ENCODE measurements at regions not wholly inside any gene's neighbourhood (a gene's known extent, or its start where the extent isn't known, plus 50 kb on each side); places are given as distances from the start of the nearest gene placed in this dataset.

DNA sequence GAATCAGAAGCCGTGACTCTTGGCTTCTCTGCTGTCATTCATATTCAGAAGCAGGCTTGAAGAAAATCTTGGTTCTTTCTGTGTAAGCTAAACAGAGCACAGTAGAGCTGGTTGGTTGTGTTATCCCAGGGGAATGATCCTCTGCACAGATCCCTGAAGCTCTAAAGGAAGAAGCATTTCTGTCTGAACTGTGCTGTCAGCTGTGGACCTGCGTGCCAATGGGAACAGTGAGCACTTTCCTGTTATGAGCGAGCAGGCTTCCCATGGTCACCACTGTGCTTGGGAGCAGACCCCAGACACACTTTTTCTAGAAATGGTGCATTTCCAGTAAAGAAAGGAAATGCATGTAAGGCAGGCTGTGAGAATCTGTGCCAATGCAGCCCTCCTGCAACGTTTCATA lies 490.2 kb downstream of the EPM2A start:
- intact Hi-C loops (cut with DNase I), result no loop called here
- TF ChIP-seq POLR2AphosphoS5 (IDR thresholded peaks at IDR 0.05; ENCODE audit: insufficient read depth in 1 of 2, low read depth in 1 of 2), result no peak
- TF ChIP-seq POLR2A (IDR thresholded peaks at IDR 0.05), result no peak
- no peak for TF ChIP-seq CTCF (IDR thresholded peaks at IDR 0.05)
- Histone ChIP-seq H3K27ac (no peak overlapping the region), H3K9me3 (no peaks in the 10 kb centered on the region), H3K4me1 (peaks cover 6% of the 10 kb centered on the region), H3K27me3 (no peaks in the 10 kb centered on the region), H3K4me3 (no peak overlapping the region), H3K36me3 (no peaks in the 10 kb centered on the region)
- DNase-seq (ENCODE audit: extremely low spot score in 2 of 2), result no peak

DNA sequence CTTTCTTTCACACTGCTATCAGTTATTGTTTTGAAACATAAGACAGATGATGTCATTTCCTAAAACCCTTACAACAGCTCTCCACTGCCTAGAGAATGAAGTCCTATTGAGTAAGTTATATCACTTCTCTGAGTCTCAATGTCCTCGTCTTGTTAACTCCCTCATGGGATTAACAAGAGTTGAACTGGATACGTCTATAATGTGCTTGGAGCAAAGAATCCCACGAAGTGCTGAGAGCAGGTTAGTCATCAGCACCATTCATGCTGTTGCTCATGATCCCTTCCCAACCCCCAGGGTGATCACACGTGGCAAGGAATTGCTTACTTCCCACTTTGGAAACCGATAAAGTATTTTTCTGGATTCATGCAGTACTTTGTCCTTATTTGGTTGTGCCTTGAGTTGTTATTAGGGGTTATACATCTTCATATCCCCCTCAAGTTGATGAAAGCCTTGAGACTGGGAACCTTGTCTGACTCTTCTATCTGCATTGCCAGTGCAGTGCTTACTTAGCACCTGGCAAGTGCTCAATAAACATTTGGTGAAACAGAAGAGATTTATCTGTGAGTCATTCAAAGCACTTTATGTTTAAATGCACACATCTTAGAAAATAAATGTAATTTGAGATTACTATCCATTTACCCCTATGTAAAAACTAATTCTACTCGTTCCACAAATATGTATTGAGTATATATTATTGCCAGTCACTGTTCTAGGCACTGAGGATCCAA lies 487.5 kb downstream of the EPM2A start:
- no peaks in the 10 kb centered on the region for H3K27me3 ChIP-seq
- no peak for TF ChIP-seq CTCF (IDR thresholded peaks at IDR 0.05)
- TF ChIP-seq POLR2AphosphoS5 (IDR thresholded peaks at IDR 0.05; ENCODE audit: insufficient read depth in 1 of 2, low read depth in 1 of 2), result no peak
- no peak for TF ChIP-seq POLR2A (IDR thresholded peaks at IDR 0.05)
- no peaks in the 10 kb centered on the region for H3K36me3 ChIP-seq
- no peak for DNase-seq (ENCODE audit: extremely low spot score in 2 of 2)
- H3K4me1 ChIP-seq, result peaks cover 6% of the 10 kb centered on the region
- H3K27ac ChIP-seq, result no peak overlapping the region
- H3K9me3 ChIP-seq, result no peaks in the 10 kb centered on the region
- H3K4me3 ChIP-seq, result no peak overlapping the region
- intact Hi-C loops (cut with DNase I), result no loop called here

DNA sequence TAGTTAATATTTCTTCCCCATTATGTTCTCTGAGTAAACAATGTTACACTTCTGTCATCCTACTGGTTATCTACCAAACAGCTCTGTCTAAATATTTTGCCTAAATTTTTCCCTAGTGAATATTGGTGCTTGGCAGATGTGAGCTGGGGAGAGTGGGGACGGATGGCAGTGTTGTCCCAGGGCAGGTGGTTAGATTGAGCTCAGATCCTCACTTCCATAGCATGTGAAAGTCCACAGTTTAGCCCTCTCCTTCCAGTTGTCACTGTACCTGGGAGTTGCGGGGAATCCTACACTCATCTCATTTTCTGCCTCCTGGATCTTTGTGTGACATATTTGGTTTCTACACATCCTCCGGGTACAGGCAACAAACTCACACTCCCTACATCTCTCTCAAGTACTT lies 484.9 kb downstream of the EPM2A start:
- intact Hi-C loops (cut with DNase I), result no loop called here
- TF ChIP-seq POLR2AphosphoS5 (IDR thresholded peaks at IDR 0.05; ENCODE audit: insufficient read depth in 1 of 2, low read depth in 1 of 2) (no peak), POLR2A (IDR thresholded peaks at IDR 0.05) (no peak), CTCF (IDR thresholded peaks at IDR 0.05) (no peak)

GRCh38 chr6:145252737-145253136 lies 482.6 kb downstream of the EPM2A start:
- Histone ChIP-seq H3K36me3 (no peaks in the 10 kb centered on the region), H3K4me3 (no peak overlapping the region), H3K27ac (no peak overlapping the region), H3K9me3 (no peaks in the 10 kb centered on the region), H3K27me3 (no peaks in the 10 kb centered on the region), H3K4me1 (no peaks in the 10 kb centered on the region)
- TF ChIP-seq POLR2A (IDR thresholded peaks at IDR 0.05) (no peak), POLR2AphosphoS5 (IDR thresholded peaks at IDR 0.05; ENCODE audit: insufficient read depth in 1 of 2, low read depth in 1 of 2) (no peak), CTCF (IDR thresholded peaks at IDR 0.05) (no peak)
- intact Hi-C loops (cut with DNase I), result no loop called here
- no peak for DNase-seq (ENCODE audit: extremely low spot score in 2 of 2)

More for the DNA sequence above, 484.9 kb downstream of the EPM2A start:
- H3K9me3 ChIP-seq, result no peaks in the 10 kb centered on the region
- no peaks in the 10 kb centered on the region for H3K27me3 ChIP-seq
- peaks cover 2% of the 10 kb centered on the region for H3K4me1 ChIP-seq
- no peaks in the 10 kb centered on the region for H3K36me3 ChIP-seq
- H3K27ac ChIP-seq, result no peak overlapping the region
- DNase-seq (ENCODE audit: extremely low spot score in 2 of 2), result no peak
- no peak overlapping the region for H3K4me3 ChIP-seq

DNA sequence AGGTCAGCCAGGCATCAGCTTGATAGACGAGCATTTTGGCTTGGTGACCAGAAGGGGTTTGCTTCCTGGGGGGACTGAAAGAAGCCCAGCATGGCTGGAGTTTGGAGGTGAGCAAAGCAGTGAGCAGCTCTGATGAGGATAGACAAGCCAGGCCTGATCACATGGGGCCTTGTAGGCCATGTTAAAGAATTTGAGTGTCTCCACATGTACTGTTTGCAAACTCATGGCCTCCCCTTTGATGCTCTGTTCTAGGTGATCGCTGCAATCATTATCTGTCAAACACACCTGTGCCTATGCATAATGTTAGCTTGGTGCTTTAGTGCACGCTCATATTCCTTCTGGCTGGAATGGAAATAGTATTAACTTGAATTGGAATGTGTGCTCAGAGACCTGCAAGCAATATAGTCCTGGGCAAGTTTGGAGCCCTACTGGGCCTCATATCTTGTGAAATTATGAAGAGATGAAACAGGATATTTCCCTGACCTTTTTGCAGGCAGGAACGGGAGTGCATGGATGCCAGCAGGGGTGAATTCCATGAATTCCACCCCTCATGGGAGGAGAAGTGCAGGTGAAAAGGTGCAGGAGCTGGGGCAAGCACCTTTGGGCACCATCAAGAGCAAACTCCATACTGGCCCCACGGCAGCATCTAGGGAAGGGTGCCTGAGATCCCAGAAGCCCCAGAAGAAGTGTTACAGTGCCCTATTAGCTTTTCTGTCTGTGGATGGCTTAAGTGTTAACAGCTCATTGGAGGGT lies 480.5 kb downstream of the EPM2A start:
- Histone ChIP-seq H3K4me3 (no peak overlapping the region), H3K9me3 (no peaks in the 10 kb centered on the region), H3K27me3 (no peaks in the 10 kb centered on the region), H3K27ac (no peak overlapping the region), H3K36me3 (no peaks in the 10 kb centered on the region), H3K4me1 (no peaks in the 10 kb centered on the region)
- TF ChIP-seq POLR2A (IDR thresholded peaks at IDR 0.05) (no peak), CTCF (IDR thresholded peaks at IDR 0.05) (no peak), POLR2AphosphoS5 (IDR thresholded peaks at IDR 0.05; ENCODE audit: insufficient read depth in 1 of 2, low read depth in 1 of 2) (no peak)
- no peak for DNase-seq (ENCODE audit: extremely low spot score in 2 of 2)
- intact Hi-C loops (cut with DNase I), result no loop called here

All from vagina (tissue), 2 donors.